GM12892 (cell line): ENCODE measurements at regions not wholly inside any gene's neighbourhood (a gene's known extent, or its start where the extent isn't known, plus 50 kb on each side); places are given as distances from the start of the nearest gene placed in this dataset.

Source experiments
- POLR2A ChIP-seq: IDR thresholded peaks from 2 replicates; pipeline ENCODE4 v1.6.1; 2011; ENCODE audit warnings: low read depth, low read length, control low read depth
- POLR2AphosphoS5 ChIP-seq: IDR thresholded peaks from 2 replicates; pipeline ENCODE4 v1.6.1; 2011; ENCODE audit warnings: low read depth, low read length, control low read depth

DNA sequence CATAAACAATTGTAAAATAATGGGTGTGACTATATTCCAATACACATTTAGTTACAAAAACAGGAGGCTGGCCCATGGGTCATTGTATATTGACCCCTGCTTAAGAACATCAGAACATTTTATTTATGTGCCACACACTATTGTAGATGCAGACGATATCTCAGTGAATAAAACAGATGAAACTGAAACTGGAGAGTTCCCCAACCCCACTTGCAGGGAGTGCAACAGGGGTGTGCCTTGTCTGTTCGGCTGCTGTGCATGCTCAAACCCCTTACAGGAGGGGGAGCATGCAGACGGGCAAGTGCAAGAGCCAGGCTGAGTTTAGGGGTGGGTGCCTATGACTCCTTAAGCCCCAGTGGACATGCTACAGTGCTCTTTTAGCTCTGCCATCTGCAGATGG, 509.6 kb downstream of the IGSF11 start:
- TF ChIP-seq POLR2A (no peak), POLR2AphosphoS5 (no peak)
